MM.1S (cell line): ENCODE measurements at regions not wholly inside any gene's neighbourhood (a gene's known extent, or its start where the extent isn't known, plus 50 kb on each side); places are given as distances from the start of the nearest gene placed in this dataset.
"Not testable (repeated sequence)": the region's sequence is repeated elsewhere in the genome, so short reads cannot be mapped to it uniquely, and the experiment has no call there.

Source experiments
- DNase-seq: peaks from one replicate; pipeline ENCODE4 v3.0.0-alpha.2; 2015
- H2AFZ ChIP-seq: fragments of 300-600 bp; sonication (generic); 2 replicates; pipeline ENCODE4 v1.6.0; 2016; ENCODE audit warnings: antibody characterized with exemption, low read length
- H3F3A ChIP-seq: fragments of 300-600 bp; sonication (generic); 2 replicates; pipeline ENCODE4 v1.6.1; 2016; ENCODE audit warnings: mild to moderate bottlenecking, antibody characterized with exemption, low read length, moderate library complexity, mixed read lengths; ENCODE audit not compliant: insufficient read depth
- H3K27ac ChIP-seq: fragments of 300-600 bp; sonication (generic); 2 replicates; pipeline ENCODE4 v1.5.1; 2016; ENCODE audit warnings: mild to moderate bottlenecking, low read length
- H3K27me3 ChIP-seq: fragments of 300-600 bp; sonication (generic); replicated peaks from 2 replicates; pipeline ENCODE4 v1.6.0; 2016; ENCODE audit warnings: low read length; ENCODE audit not compliant: insufficient read depth
- H3K36me3 ChIP-seq: fragments of 300-600 bp; sonication (generic); replicated peaks from 2 replicates; pipeline ENCODE4 v1.6.1; 2016; ENCODE audit warnings: mild to moderate bottlenecking, low read length, mixed read lengths; ENCODE audit not compliant: insufficient read depth
- H3K4me1 ChIP-seq: fragments of 300-600 bp; sonication (generic); 2 replicates; pipeline ENCODE4 v1.6.1; 2016; ENCODE audit warnings: low read length, mixed read lengths
- H3K4me2 ChIP-seq: fragments of 300-600 bp; sonication (generic); 2 replicates; pipeline ENCODE4 v1.6.0; 2016; ENCODE audit warnings: low read depth, low read length
- H3K4me3 ChIP-seq: fragments of 300-600 bp; sonication (generic); 2 replicates; pipeline ENCODE4 v1.5.1; 2016; ENCODE audit warnings: low read length, mixed read lengths
- H3K79me2 ChIP-seq: fragments of 300-600 bp; sonication (generic); 2 replicates; pipeline ENCODE4 v1.6.1; 2016; ENCODE audit warnings: mixed run types, low read length, mixed read lengths
- H3K9ac ChIP-seq: fragments of 300-600 bp; sonication (generic); 2 replicates; pipeline ENCODE4 v1.6.1; 2016; ENCODE audit warnings: low read length, mixed read lengths
- H3K9me2 ChIP-seq: fragments of 300-600 bp; sonication (generic); replicated peaks from 2 replicates; pipeline ENCODE4 v1.6.1; 2016; ENCODE audit warnings: mild to moderate bottlenecking, low read length, mixed read lengths; ENCODE audit not compliant: insufficient read depth
- H3K9me3 ChIP-seq: fragments of 300-600 bp; sonication (generic); replicated peaks from 2 replicates; pipeline ENCODE4 v1.6.1; 2016; ENCODE audit warnings: mild to moderate bottlenecking, low read length, mixed read lengths; ENCODE audit not compliant: insufficient read depth
- H4K20me1 ChIP-seq: fragments of 300-600 bp; sonication (generic); 2 replicates; pipeline ENCODE4 v1.6.1; 2016; ENCODE audit warnings: mild to moderate bottlenecking, low read length, moderate library complexity, mixed read lengths; ENCODE audit not compliant: insufficient read depth
- EZH2 ChIP-seq: fragments of 300-600 bp; sonication (generic); optimal IDR thresholded peaks from 2 replicates; pipeline ENCODE3; 2017; ENCODE audit warnings: low read depth, mild to moderate bottlenecking, antibody characterized with exemption, low read length, mixed read lengths
- EZH2phosphoT487 ChIP-seq: fragments of 300-600 bp; sonication (generic); IDR thresholded peaks from 2 replicates; pipeline ENCODE4 v1.6.1; 2018; ENCODE audit warnings: antibody characterized with exemption, low read length
- TF ChIP-seq, protein P1 (sequence below): fragments of 300-600 bp; sonication (generic); IDR thresholded peaks from 2 replicates; pipeline ENCODE4 v1.5.1; 2016; ENCODE audit warnings: antibody characterized with exemption, low read length, mixed read lengths

DNA sequence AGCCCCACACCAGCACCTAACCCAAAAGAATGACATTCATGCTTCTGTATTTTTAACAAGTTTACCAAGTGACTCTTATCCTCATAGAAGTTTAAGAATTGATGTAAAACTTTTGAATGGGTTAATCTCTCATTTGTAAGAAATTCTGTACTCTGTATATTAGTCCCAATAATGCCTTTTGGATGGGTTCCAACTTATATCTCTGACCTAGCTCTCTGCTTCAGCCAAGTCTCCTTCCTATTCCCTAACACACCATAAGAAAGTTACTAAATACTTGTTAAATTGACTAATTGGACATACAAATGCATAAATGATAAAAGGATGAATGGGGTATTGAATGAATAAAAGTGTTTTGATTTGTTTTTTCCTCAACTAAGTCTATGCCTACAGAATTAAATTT lies 557.3 kb downstream of the TMTC2 start:
- no peaks in the 10 kb centered on the region for H3K27me3 ChIP-seq
- H3K4me3 ChIP-seq = no peak overlapping the region
- H3K9ac ChIP-seq = no peak overlapping the region
- H3K4me1 ChIP-seq = no peaks in the 10 kb centered on the region
- no peaks in the 10 kb centered on the region for H4K20me1 ChIP-seq
- no peak overlapping the region for H2AFZ ChIP-seq
- H3K27ac ChIP-seq = no peak overlapping the region
- no peaks in the 10 kb centered on the region for H3K79me2 ChIP-seq
- no peaks in the 10 kb centered on the region for H3K9me3 ChIP-seq
- no peaks in the 10 kb centered on the region for H3K9me2 ChIP-seq
- H3K36me3 ChIP-seq = no peaks in the 10 kb centered on the region
- no peak for DNase-seq
- H3K4me2 ChIP-seq = no peak overlapping the region
- H3F3A ChIP-seq = no peaks in the 10 kb centered on the region
- TF ChIP-seq, protein P1, sequence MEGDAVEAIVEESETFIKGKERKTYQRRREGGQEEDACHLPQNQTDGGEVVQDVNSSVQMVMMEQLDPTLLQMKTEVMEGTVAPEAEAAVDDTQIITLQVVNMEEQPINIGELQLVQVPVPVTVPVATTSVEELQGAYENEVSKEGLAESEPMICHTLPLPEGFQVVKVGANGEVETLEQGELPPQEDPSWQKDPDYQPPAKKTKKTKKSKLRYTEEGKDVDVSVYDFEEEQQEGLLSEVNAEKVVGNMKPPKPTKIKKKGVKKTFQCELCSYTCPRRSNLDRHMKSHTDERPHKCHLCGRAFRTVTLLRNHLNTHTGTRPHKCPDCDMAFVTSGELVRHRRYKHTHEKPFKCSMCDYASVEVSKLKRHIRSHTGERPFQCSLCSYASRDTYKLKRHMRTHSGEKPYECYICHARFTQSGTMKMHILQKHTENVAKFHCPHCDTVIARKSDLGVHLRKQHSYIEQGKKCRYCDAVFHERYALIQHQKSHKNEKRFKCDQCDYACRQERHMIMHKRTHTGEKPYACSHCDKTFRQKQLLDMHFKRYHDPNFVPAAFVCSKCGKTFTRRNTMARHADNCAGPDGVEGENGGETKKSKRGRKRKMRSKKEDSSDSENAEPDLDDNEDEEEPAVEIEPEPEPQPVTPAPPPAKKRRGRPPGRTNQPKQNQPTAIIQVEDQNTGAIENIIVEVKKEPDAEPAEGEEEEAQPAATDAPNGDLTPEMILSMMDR = no peak
- TF ChIP-seq EZH2 = no peak

DNA sequence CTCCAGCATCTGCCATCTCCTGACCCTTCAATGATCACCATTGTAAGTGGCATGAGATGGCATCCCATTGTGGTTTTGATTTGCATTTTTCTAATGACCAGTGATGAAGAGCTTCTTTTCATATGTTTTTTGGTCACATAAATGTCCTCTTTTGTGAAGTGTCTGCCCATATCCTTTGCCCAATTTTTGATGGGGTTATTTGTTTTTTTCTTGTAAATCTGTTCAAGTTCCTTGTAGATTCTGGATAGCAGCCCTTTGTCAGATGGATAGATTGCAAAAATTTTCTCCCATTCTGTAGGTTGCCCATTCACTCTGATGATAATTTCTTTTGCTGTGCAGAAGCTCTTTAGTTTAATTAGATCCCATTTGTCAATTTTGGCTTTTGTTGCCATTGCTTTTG lies 547.3 kb downstream of the TMTC2 start:
- not testable (repeated sequence) for H3K79me2 ChIP-seq, H3K9ac ChIP-seq, H3K9me3 ChIP-seq, H3K27me3 ChIP-seq, DNase-seq, H3K36me3 ChIP-seq, H3K4me2 ChIP-seq, H3F3A ChIP-seq, H4K20me1 ChIP-seq, H3K4me3 ChIP-seq, H3K27ac ChIP-seq, H3K4me1 ChIP-seq, H3K9me2 ChIP-seq, H2AFZ ChIP-seq

DNA sequence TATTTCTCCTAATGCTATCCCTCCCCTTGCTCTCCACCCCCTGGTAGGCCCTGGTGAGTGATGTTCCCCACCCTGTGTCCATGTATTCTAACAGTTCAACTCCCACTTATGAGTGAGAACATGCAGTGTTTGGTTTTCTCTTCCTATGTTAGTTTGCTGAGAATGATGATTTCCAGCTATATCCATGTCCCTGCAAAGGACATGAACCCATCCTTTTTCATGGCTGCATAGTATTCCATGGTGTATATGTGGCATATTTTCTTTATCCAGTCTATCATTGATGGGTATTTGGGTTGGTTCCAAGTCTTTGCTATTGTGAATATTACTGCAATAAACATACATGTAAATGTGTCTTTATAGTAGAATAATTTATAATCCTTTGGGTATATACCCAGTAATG lies 540.3 kb downstream of the TMTC2 start:
- H3K4me3 ChIP-seq, H3K4me1 ChIP-seq, H3F3A ChIP-seq, H3K9ac ChIP-seq, H3K27ac ChIP-seq, H4K20me1 ChIP-seq, H2AFZ ChIP-seq, H3K9me3 ChIP-seq, H3K79me2 ChIP-seq, H3K4me2 ChIP-seq, DNase-seq, H3K36me3 ChIP-seq, H3K9me2 ChIP-seq, H3K27me3 ChIP-seq: not testable (repeated sequence)

DNA sequence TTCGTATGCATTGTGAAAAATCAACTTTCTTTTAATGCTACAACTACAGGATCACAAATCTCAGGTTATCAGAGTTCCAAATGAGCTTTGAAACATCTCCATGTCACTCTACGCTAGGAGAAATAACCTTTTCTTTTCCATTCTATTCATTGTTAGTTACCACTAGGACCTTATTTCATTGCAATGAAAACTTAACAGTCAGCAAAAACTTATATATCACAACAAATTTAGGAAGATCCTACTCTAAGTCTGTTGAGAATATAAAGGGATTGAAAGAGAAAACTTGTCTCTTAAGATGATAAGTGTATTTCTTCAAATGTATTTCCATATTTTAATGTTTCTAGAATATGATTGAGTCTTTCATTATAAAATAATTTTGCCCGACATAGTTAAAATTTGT lies 539.1 kb downstream of the TMTC2 start:
- no peak overlapping the region for H3K9ac ChIP-seq
- H3K27ac ChIP-seq = no peak overlapping the region
- no peaks in the 10 kb centered on the region for H3K27me3 ChIP-seq
- no peaks in the 10 kb centered on the region for H3K79me2 ChIP-seq
- H3K9me2 ChIP-seq = no peaks in the 10 kb centered on the region
- TF ChIP-seq, protein P1 = no peak
- TF ChIP-seq EZH2 (no peak), EZH2phosphoT487 (no peak)
- H3F3A ChIP-seq = no peaks in the 10 kb centered on the region
- H3K9me3 ChIP-seq = no peaks in the 10 kb centered on the region
- H3K4me2 ChIP-seq = no peak overlapping the region
- H3K36me3 ChIP-seq = no peaks in the 10 kb centered on the region
- no peak for DNase-seq
- H3K4me1 ChIP-seq = no peaks in the 10 kb centered on the region
- H3K4me3 ChIP-seq = no peak overlapping the region
- H2AFZ ChIP-seq = no peak overlapping the region
- H4K20me1 ChIP-seq = no peaks in the 10 kb centered on the region
